ENCODE measurements at regions not wholly inside any gene's neighbourhood (a gene's known extent, or its start where the extent isn't known, plus 50 kb on each side); places are given as distances from the start of the nearest gene placed in this dataset.
"Not testable (repeated sequence)": the region's sequence is repeated elsewhere in the genome, so short reads cannot be mapped to it uniquely, and the experiment has no call there.

DNA sequence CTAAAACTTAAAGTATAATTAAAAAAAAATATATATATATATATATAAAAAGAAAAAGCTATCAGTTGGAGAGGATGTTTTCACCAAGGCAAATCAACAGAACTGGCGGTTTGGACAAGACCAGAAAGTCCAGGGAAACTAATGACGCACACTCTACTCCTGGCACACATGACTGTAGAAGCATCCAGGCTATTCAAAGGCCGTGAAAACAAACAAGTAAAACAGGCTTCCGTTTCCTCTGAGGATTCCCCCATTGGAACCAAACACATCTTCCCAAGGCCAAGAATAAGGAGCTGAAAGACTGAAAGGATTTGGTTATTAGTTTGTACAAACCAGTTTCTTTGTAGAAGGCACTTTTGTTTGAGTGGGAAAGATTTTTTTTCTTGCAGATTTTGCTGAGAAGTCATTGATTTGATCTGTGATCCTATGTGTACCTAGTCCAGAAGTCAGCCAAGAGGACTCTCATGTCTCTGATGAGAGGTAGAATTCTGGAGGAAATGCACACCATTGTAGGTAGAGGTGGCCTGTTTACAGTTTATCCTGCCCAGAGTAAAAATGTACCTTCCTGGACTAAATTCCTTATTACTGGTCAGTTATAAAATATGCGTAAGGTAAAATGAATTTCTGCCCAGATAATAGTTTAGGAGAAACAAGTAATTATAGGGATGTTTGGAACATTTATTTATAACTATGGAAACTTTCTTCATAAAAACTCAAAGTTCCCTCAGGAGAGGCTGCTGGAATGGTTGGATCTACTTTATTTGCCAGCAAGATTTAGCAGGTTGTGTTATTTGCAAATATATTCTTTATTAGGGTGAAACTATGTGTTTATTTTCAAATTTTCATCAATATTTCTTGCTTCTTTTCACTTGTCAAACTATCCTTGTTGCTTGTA lies 66.5 kb downstream of the DMP1 start:
- no peak for DNase-seq (ENCODE audit: low spot score)

DNA sequence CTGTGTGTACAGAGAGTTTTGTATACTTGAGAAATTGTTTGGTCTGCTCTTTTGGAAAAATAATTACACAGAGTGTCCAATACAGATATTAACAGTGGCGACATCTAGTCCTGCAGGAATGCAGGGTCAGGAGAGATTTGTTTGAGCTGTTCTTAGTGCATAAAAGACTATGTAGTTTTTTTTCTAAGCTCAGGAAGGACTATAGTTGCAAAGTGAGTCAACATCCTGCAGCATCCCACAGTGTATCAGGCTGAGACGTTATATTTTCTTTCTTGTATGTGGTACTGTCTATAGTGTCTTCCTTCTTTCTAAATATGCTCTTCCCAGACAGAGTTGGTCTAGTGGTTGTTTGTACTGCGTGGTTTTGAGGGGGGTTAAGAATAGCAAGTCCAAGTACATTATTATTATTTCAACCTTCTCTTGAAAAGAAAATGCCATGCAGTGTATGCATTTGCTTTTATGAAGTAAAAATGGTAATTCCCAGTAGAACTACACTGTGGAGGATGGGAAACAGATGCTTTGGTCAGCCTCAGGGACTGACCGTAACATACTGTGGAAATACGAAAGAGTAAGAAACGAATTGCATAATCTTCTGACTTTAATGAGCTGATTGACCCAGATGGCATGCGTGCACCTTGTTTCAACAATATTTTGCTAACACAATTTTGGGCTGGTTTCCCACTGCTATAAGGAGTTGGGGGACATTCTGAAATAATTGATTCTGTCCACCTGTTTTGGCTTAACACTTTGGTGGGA lies 67.4 kb downstream of the DMP1 start:
- DNase-seq (ENCODE audit: low spot score) = no peak

DNA sequence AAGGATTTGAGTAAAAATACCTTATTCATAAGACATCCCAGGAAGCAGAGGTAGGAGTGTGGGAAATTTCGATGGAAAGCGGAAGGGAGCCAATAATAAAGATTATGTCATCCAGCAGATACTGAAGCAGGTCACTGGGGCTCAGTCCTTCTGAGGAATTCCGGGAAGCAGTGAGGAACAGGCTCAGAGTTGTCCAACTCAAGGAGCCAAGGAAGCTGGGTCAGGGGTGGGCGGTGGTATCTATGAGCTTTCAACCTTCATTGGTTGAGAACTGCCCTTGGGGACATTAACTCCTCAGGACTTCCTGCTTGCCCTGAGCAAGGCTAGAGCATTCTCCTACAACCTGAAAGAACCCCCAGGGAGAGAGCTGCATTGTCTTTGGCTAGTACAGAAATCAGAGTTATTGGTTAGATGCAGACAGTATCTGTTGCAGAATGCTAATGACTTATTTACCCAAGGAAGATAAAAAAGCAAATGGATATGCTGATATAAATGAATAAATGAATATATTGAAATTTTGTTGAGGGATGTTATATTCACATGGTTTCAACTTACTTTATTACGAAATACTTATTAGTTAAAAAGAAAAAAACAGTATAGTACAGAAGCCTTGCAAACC lies 68.2 kb downstream of the DMP1 start:
- DNase-seq (ENCODE audit: low spot score) = no peak

DNA sequence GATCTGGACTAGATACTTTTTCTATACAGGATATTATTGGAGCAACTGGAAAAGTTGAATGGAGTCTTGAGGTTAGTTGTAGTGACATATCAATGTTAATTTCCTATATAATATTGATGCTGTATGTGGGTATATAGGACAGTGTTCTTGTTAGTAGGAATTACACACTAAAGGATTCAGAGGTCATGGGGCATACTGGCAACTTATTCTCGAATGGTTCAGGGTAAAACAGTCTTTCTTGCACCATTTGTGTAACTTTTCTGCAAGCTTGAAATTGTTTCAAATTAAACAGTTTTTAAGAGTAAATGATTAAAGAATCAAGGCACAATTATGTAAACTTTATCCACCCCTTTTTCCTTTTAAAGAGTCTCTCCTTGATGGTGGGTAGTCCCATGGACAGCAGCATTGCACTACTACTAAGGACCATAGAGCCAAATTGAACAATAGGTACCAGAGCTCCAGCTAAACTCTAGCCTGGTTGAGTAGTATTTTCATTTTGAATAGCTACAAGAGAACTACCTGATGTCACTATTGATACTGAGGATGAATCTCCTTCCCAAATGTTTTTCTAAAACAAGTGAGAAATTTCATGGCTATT lies 70.1 kb downstream of the DMP1 start:
- DNase-seq (ENCODE audit: low spot score) = no peak

DNA sequence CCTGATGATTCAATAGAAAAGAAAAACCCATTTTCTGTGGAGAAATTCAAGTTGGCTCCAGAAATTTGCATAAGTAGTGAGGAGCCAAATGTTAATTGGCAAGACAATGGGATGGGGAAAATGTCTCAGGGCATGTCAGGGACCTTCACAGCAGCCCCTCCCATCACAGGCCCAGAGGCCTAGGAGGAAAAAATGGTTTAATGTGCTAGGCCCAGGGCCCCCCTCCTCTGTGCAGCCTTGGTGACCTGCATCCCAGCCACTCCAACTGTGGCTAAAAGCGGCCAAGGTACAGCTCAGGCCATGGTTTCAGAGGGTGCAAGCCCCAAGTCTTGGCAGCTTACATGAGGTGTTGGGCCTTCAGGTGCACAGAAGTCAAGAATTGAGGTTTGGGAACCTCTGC lies 74.1 kb upstream of the IBSP start:
- DNase-seq (ENCODE audit: low spot score) = not testable (repeated sequence)

DNA sequence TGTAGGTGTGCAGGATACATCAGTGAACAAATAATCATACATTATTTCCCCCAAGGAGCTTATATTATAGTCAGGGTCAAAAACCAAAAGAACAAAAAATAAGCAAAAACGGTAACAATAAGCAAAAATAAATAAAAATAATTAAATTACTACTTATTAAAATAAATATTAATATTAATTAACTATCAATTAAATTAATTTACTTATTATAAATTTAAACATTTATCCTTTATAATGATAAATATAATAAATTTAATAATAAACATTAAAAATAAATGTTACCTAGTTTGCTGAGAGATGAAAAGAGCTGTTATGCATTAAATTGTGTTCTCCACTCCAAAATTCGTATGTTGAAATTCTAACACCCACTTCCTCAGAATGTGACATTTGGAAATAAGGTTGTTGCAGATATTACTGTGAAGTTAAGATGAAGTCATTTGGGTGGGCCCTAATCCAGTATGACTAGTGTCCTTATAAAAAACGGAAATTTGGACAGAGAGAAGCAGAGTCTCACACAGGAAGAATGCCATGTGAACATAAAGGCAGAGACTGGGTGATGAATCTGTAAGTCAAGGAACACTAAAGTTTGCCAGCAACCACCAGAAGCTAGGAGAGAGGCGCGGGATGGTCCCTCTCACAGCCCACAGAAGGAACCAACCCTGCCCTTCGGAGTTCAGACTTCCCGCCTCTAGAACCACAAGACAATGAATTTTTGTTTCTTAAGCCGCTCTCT lies 67.2 kb upstream of the IBSP start:
- DNase-seq (ENCODE audit: low spot score) = no peak

DNA sequence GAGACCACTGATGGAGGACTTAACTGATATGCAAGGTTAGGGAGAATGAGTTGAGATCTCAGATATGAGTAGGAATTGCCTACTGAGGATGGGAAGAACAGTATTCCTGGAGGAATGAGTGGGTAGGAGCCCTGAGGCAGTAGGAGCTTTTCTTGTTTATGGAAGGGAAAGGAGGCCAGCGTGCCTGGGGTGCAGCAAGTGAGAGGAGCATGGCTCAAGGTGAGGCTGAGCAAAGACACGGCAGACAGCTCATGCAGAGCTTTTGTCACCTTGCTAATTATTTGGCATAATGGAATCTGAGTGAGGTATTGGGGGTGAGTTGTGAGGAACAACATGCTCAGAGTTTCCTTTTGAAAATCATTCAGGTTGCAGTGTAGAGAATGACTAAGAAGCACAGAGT lies 65.3 kb upstream of the IBSP start:
- peak; percentile 59 for DNase-seq (ENCODE audit: low spot score)

DNA sequence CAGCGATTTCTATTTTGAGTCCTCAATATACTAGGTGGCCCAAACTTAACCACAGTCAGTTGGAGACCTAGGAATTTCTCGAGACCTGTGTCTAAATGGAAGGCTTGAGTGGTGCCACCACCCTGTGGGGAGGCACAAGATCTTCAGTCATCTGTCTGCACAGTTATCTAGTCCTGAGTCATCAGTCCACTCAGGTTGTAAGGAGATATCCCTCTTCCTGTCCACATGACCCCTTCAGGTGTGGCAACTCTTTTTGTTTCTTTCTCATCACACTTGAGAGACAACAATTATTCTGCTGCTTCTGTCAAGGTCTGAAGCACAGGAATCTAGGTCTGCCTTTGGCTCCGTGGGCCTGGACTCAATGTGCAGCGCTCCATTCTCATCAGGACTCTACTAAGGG lies 64.4 kb upstream of the IBSP start:
- DNase-seq (ENCODE audit: low spot score) = no peak

DNA sequence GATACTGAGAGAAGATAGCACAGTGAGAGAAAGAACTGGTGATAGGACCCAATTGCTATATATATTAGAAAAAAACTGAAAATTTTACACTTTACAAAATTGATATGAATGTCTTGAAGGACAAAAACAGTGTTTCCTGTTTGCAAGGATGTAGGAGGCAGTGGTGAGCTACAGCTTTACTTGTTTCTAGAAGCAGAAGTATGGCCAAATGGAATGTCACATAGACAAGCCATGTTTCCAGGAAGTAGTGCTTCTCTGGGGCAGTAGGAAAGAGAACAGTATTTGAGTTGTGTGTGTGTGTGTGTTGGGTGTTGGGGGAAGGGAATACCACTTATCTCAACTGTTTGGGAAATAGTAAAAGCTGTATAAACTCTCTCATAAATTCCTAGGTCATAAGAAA lies 60.9 kb upstream of the IBSP start:
- DNase-seq (ENCODE audit: low spot score) = no peak

DNA sequence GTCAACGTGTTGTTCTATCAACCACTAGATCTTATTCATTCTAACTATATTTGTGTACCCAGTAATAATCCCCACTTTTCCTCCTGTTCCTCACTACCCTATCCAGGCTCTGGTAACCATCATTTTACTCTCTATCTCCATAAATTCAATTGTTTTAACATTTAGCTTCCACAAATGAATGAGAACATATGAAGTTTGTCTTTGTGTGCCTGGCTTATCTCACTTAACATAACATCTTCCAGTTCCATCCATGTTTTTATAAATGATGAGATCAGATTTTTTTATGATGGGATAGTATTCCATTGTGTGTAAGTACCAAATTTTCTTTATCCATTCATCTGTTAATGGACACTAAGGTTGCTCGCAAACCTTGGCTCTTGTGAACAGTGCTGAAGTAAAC lies 59.9 kb upstream of the IBSP start:
- no peak for DNase-seq (ENCODE audit: low spot score)

DNA sequence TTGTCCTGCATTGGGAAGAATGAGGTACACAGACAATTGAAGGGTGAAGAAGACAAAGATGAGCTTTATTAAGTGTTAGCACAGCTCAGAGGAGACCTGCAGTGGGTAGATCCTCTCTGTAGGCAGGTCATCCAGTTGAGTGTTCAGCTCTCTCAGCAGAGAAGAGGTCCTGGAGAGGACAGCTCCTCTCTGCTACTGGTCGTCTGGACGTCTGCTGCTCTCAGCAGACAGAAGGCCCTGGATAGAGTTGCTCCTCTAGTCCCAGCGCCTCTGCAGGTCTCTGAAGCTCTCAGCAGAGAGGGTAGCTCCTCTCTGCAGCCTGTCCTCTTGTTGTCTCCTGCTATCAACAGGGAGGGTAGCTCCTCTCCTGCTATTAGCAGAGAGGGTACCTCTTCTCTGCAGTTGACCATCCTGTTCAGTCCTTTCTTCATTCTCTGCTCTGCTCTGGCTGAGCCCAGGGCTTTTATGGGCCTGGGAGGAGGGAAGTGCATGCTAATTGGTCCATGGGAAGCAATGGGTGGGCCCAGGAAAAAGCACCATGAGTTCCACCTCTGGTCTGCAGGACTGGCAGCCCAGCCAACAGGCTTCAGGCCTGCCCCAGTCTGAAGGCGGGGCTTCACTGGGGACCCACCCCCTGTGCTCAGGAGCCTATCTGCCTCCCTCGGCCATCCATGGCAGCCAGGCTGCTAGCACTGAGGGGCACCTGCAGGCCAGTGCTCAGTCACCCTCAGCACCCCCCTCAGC lies 54.1 kb upstream of the IBSP start:
- DNase-seq (ENCODE audit: low spot score) = no peak

DNA sequence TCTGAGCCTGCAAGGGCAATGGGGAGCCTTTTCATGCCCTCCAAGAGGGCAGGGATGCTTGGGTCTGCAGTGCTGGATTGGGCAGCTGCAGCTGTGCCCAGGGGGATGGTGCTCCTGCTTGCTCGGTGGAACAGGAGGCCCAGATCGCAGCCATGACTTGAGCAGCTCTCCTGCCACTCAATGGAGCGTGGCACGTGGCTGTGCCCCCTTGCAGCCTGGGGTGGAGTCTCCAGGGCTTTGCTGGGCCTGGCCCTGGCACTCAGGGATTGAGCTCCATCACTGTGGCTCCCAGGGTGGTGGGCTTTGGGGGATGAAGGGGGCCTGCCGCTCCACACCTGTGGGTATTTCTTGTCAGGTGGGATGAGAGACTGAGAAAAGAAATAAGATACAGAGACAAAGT lies 53.4 kb upstream of the IBSP start:
- no peak for DNase-seq (ENCODE audit: low spot score)

Data from mesenteric fat pad (tissue), 1 donor.